K562 (cell line): ENCODE measurements at regions not wholly inside any gene's neighbourhood (a gene's known extent, or its start where the extent isn't known, plus 50 kb on each side); places are given as distances from the start of the nearest gene placed in this dataset.

Experiments
- ATAC-seq: fragments of 200-7000 bp; cut with Tn5 transposase; 3 replicates; pipeline ENCODE4 v1.9.1; 2020; ENCODE audit warnings: moderate library complexity
- BruUV-seq: library from RNA; stranded (reverse); fragments of 400-500 nt; replicated peaks from 2 replicates; lab custom pipeline; 2021; lab: Mats Ljungman, UMichigan
- CTCF ChIA-PET: fragments of 300-600 bp; formaldehyde crosslinking; extraction: SDS; loops from one replicate; lab custom pipeline; 2021; ENCODE audit warnings: low intra/inter-chr PET ratio; lab: Yijun Ruan, JAX
- POLR2A ChIA-PET: fragments of 300-600, 350-650 bp; sonication (Branson Sonifier 250); formaldehyde crosslinking; extraction: SDS; loops from one replicate; lab custom pipeline; 2021; ENCODE audit warnings: antibody characterized with exemption, inconsistent platforms; lab: Yijun Ruan, JAX
- DNase-seq, 4 experiments: peaks; one replicate each; pipeline versions ENCODE4 v3.0.0 to v3.0.0-alpha.2; 2011 to 2018; ENCODE audit warnings: low spot score in 3 of 4, mixed read lengths in 3 of 4; ENCODE audit errors: extremely low read depth in 1 of 4
- FAIRE-seq: peaks from 2 replicates; lab custom pipeline; 2011; peaks lifted over from hg19 to GRCh38; lab: Jason Lieb, UNC
- H2AFZ ChIP-seq: 2 replicates; pipeline ENCODE4 v1.6.0; 2011; ENCODE audit warnings: low read depth, low read length, control low read depth, inconsistent platforms
- H3K27ac ChIP-seq: fragments of 200-600 bp; 3 replicates; pipeline ENCODE4 v1.8.0; 2011; ENCODE audit warnings: low read depth, mild to moderate bottlenecking, control low read depth, inconsistent platforms, low read length, moderate library complexity, mixed read lengths; ENCODE audit errors: extremely low read depth
- H3K27me3 ChIP-seq, 2 experiments: fragments of 300-600 bp in 1 of 2; 2 replicates in 1 of 2; 3 replicates in 1 of 2; pipeline versions ENCODE4 v1.6.0 to v1.8.0; 2011; ENCODE audit warnings: inconsistent platforms in 2 of 2, low read length in 2 of 2, mild to moderate bottlenecking in 1 of 2, mixed read lengths in 1 of 2, moderate library complexity in 1 of 2; ENCODE audit not compliant: control insufficient read depth in 2 of 2, insufficient read depth in 2 of 2
- H3K36me3 ChIP-seq: fragments of 300-600 bp; 3 replicates; pipeline ENCODE4 v1.8.0; 2011; ENCODE audit warnings: mild to moderate bottlenecking, low read length, inconsistent platforms; ENCODE audit not compliant: control insufficient read depth, insufficient read depth
- H3K4me1 ChIP-seq, 2 experiments: fragments of 200-600 bp in 1 of 2; replicated peaks in 1 of 2; 2 replicates in 1 of 2; 3 replicates in 1 of 2; pipeline versions ENCODE4 v1.5.1 to v1.8.0; 2011; ENCODE audit warnings: inconsistent platforms in 2 of 2, low read length in 2 of 2, mild to moderate bottlenecking in 1 of 2, mixed read lengths in 1 of 2, moderate library complexity in 1 of 2; ENCODE audit not compliant: control insufficient read depth in 2 of 2, insufficient read depth in 2 of 2
- H3K4me2 ChIP-seq: 2 replicates; pipeline ENCODE4 v1.6.1; 2011; ENCODE audit warnings: low read length, control low read depth, inconsistent platforms, mixed read lengths; ENCODE audit not compliant: insufficient read depth
- H3K4me3 ChIP-seq: fragments of 200-600 bp; sonication (generic), shearing (Covaris generic); 2 replicates; pipeline ENCODE4 v1.5.1; 2016; ENCODE audit warnings: control low read depth, inconsistent platforms
- H3K79me2 ChIP-seq: fragments of 200-600 bp; 3 replicates; pipeline ENCODE4 v1.8.0; 2011; ENCODE audit warnings: low read length, inconsistent platforms; ENCODE audit not compliant: control insufficient read depth, insufficient read depth
- H3K9ac ChIP-seq, 2 experiments: 2 replicates each; pipeline versions ENCODE4 v1.6.0 to v1.6.1; 2011; ENCODE audit warnings: low read depth in 2 of 2, low read length in 2 of 2, control low read depth in 1 of 2, inconsistent platforms in 1 of 2, mild to moderate bottlenecking in 1 of 2, mixed read lengths in 1 of 2; ENCODE audit not compliant: insufficient read depth in 1 of 2
- H3K9me1 ChIP-seq: one replicate; pipeline ENCODE4 v1.6.0; 2011; ENCODE audit warnings: inconsistent platforms, mild to moderate bottlenecking, low read length, moderate library complexity; ENCODE audit not compliant: control insufficient read depth, insufficient read depth
- H3K9me3 ChIP-seq: replicated peaks from 2 replicates; pipeline ENCODE4 v1.5.1; 2011; ENCODE audit warnings: low read depth, low read length, inconsistent platforms; ENCODE audit not compliant: control insufficient read depth, insufficient read depth
- H4K20me1 ChIP-seq: replicated peaks from 2 replicates; pipeline ENCODE4 v1.6.1; 2011; ENCODE audit warnings: low read length, inconsistent platforms, mixed read lengths; ENCODE audit not compliant: control insufficient read depth, insufficient read depth
- ATF2 ChIP-seq: sonication (generic); formaldehyde crosslinking; IDR thresholded peaks from 2 replicates; pipeline ENCODE4 v1.8.1; 2022; ENCODE audit warnings: missing genetic modification reagents
- JUN ChIP-seq, 2 experiments: sonication (generic) in 1 of 2; formaldehyde crosslinking in 1 of 2; IDR thresholded peaks; 2 replicates each; pipeline versions ENCODE4 v1.6.1 to v1.8.0; 2012 to 2022; ENCODE audit warnings: borderline replicate concordance in 2 of 2, mild to moderate bottlenecking in 2 of 2, improper control_type of control experiment in 1 of 2, low read depth in 1 of 2, low read length in 1 of 2, missing genetic modification reagents in 1 of 2
- OTX1 ChIP-seq: fragments of 450-650 bp; formaldehyde crosslinking; IDR thresholded peaks from 2 replicates; pipeline ENCODE4 v1.4.0; 2022; ENCODE audit warnings: mild to moderate bottlenecking
- SAFB ChIP-seq: fragments of 200-400 bp; formaldehyde crosslinking; IDR thresholded peaks from 2 replicates; pipeline ENCODE4 v1.6.1; 2017; ENCODE audit warnings: low read depth, low read length, borderline replicate concordance
- STAT5B ChIP-seq: fragments of 250-450 bp; sonication (Bioruptor Pico); IDR thresholded peaks from 2 replicates; pipeline ENCODE4 v1.8.0; 2021; ENCODE audit warnings: mild to moderate bottlenecking, inconsistent platforms
- XRCC4 ChIP-seq: IDR thresholded peaks from one replicate; pipeline ENCODE4 v1.6.1; 2011; ENCODE audit not compliant: insufficient read depth, insufficient read length; ENCODE audit errors: extremely low read depth
- ZNF324 ChIP-seq: fragments of 250-450 bp; sonication (Bioruptor Pico); IDR thresholded peaks from 2 replicates; pipeline ENCODE4 v1.4.0; 2020; ENCODE audit warnings: mild to moderate bottlenecking
- WGBS: fragments of 100-300 bp; shearing (Covaris generic); methylation state at CpG from one replicate; pipeline ENCODE4 v1.1.6; 2016; ENCODE audit warnings: low coverage, mixed read lengths; ENCODE audit not compliant: insufficient coverage; ENCODE audit errors: missing lambda C conversion rate; 5-methylcytosine and 5-hydroxymethylcytosine counted together
- in situ Hi-C: fragments of 300-500 bp; cut with MboI; formaldehyde crosslinking; loops from 4 replicates; pipeline ENCODE4 v1.15.0; 2018; ENCODE audit warnings: inconsistent platforms, mixed read lengths
- intact Hi-C: fragments of 100-400 bp; cut with micrococcal nuclease; formaldehyde crosslinking; loops from 2 replicates; pipeline ENCODE4 v1.14.2; 2022

GRCh38 chr13:99809496-99809895 is 162.1 kb downstream of the ZIC5 start:
- Histone ChIP-seq H3K27ac (no peak overlapping the region), H3K79me2 (no peaks in the 10 kb centered on the region), H3K27me3 (peaks cover 0 to 25% of the 10 kb centered on the region in 2 experiments; a peak in 2 of 5 replicates), H3K9me3 (no peaks in the 10 kb centered on the region), H3K9ac (no peak overlapping the region), H3K4me2 (no peak overlapping the region), H3K4me1 (no peaks in the 10 kb centered on the region; a peak in 1 of 5 replicates), H3K9me1 (no peaks in the 10 kb centered on the region), H3K36me3 (no peaks in the 10 kb centered on the region), H4K20me1 (no peaks in the 10 kb centered on the region), H2AFZ (no peak overlapping the region), H3K4me3 (no peak overlapping the region)
- in situ Hi-C loops (no loop called here), intact Hi-C loops (no loop called here)
- whole genome bisulfite sequencing: 0% methylated on average over 3 of the region's 8 CpGs
- FAIRE-seq (no peak), DNase-seq (no peak), ATAC-seq (no peak)
- ChIA-PET CTCF (no interaction called here), POLR2A (interaction anchor here (0.6 kb wide), 1 partner anchor 53 kb away, joined by 3 read pairs; no protein-coding TSS in a partner anchor)
- no peak for TF ChIP-seq JUN (IDR thresholded peaks at IDR 0.05; ENCODE audit: borderline replicate concordance, low read depth, low read length)
- TF ChIP-seq JUN (CRISPR knock-in tag; IDR thresholded peaks at IDR 0.05; ENCODE audit: borderline replicate concordance): no peak
- no peak for TF ChIP-seq XRCC4
- TF ChIP-seq OTX1 (CRISPR knock-in tag): no peak
- no peak for TF ChIP-seq STAT5B (CRISPR knock-in tag)
- no peak for TF ChIP-seq ATF2
- TF ChIP-seq SAFB: no peak
- TF ChIP-seq ZNF324 (CRISPR knock-in tag): no peak
- BruUV-seq: no TSS peak
